A673 (cell line): ENCODE measurements at regions not wholly inside any gene's neighbourhood (a gene's known extent, or its start where the extent isn't known, plus 50 kb on each side); places are given as distances from the start of the nearest gene placed in this dataset.

Experiments used
- BruUV-seq: library from RNA; stranded (reverse); fragments of 400-500 nt; replicated peaks from 2 replicates; lab custom pipeline; 2021; lab: Mats Ljungman, UMichigan
- CTCF ChIA-PET: fragments of 300-600 bp; sonication (Branson Sonifier 250); formaldehyde crosslinking; loops from one replicate; lab custom pipeline; 2022; ENCODE audit warnings: antibody characterized with exemption; lab: Charles Lee
- POLR2A ChIA-PET: fragments of 300-600 bp; sonication (Branson Sonifier 250); formaldehyde crosslinking; loops from one replicate; lab custom pipeline; 2022; ENCODE audit warnings: antibody characterized with exemption; ENCODE audit not compliant: low non-redundant PET; lab: Charles Lee
- DNase-seq: peaks from one replicate; pipeline ENCODE4 v3.0.0-alpha.2; 2015; ENCODE audit warnings: low spot score
- H3K27ac ChIP-seq: fragments of 200-600 bp; sonication (generic); 2 replicates; pipeline ENCODE4 v1.5.1; 2016; ENCODE audit warnings: mixed run types, low read depth, mild to moderate bottlenecking, mixed read lengths, antibody characterized with exemption, low read length; ENCODE audit not compliant: poor library complexity, severe bottlenecking
- H3K27me3 ChIP-seq: fragments of 200-600 bp; sonication (generic); replicated peaks from 2 replicates; pipeline ENCODE4 v1.6.1; 2017; ENCODE audit warnings: mixed run types, low read depth, mild to moderate bottlenecking, mixed read lengths, antibody characterized with exemption, low read length; ENCODE audit not compliant: insufficient read depth, poor library complexity
- H3K36me3 ChIP-seq: fragments of 200-600 bp; sonication (generic); 2 replicates; pipeline ENCODE4 v1.6.1; 2016; ENCODE audit warnings: mixed run types, mild to moderate bottlenecking, mixed read lengths, antibody characterized with exemption, low read length; ENCODE audit not compliant: insufficient read depth, poor library complexity, severe bottlenecking
- H3K4me1 ChIP-seq: fragments of 200-600 bp; sonication (generic); 2 replicates; pipeline ENCODE4 v1.6.1; 2017; ENCODE audit warnings: mixed run types, mild to moderate bottlenecking, mixed read lengths, antibody characterized with exemption, low read length; ENCODE audit not compliant: insufficient read depth, poor library complexity, severe bottlenecking
- H3K4me3 ChIP-seq: fragments of 200-600 bp; sonication (generic); 2 replicates; pipeline ENCODE4 v1.5.1; 2016; ENCODE audit warnings: low read depth, mixed run types, mild to moderate bottlenecking, mixed read lengths, low read length; ENCODE audit not compliant: poor library complexity, severe bottlenecking
- H3K9me3 ChIP-seq: fragments of 200-600 bp; sonication (generic); 2 replicates; pipeline ENCODE4 v1.6.1; 2016; ENCODE audit warnings: mixed run types, low read depth, mild to moderate bottlenecking, mixed read lengths, antibody characterized with exemption, low read length; ENCODE audit not compliant: poor library complexity, severe bottlenecking
- EZH2 ChIP-seq: fragments of 200-600 bp; sonication (generic); IDR thresholded peaks from 2 replicates; pipeline ENCODE4 v1.6.1; 2017; ENCODE audit warnings: borderline replicate concordance, low read depth, mild to moderate bottlenecking, mixed read lengths, antibody characterized with exemption, low read length; ENCODE audit not compliant: poor library complexity, severe bottlenecking
- intact Hi-C: fragments of 100-400 bp; cut with micrococcal nuclease; formaldehyde crosslinking; loops from one replicate; pipeline ENCODE4 v1.10.0; 2022; ENCODE audit not compliant: unreplicated experiment
- TF ChIP-seq, protein P1 (sequence below): fragments of 300-800, 200-600 bp; sonication (generic); conservative IDR thresholded peaks from 2 replicates; pipeline ENCODE4 v1.5.1; 2017; ENCODE audit warnings: low read depth, mild to moderate bottlenecking, antibody characterized with exemption, low read length, moderate library complexity, mixed read lengths

DNA sequence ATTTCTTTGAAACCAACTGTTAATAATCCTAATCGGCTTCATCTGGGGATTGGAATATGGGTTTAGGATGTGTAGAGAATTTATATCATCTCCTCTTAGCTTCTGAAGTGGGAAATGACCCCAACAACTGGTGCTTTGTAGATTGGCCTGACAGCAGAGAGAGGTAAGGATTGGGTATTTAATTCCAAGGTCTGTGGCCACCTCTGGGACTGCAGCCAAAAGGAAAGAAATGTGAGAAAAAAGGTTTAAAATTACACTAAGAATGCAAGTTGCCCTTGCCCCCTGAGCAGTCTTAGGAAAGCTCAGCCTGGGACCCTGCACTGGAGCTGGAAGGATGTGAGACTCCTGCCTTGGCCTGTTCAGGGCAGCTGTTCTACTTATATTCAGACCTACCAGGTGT, 157.1 kb downstream of the FTCDNL1 start:
- ChIA-PET CTCF (no interaction called here), POLR2A (no interaction called here)
- no TSS peak for BruUV-seq
- peaks cover 4% of the 10 kb centered on the region for H3K4me1 ChIP-seq
- no peak overlapping the region for H3K4me3 ChIP-seq
- no peaks in the 10 kb centered on the region for H3K27me3 ChIP-seq
- no peak for DNase-seq
- TF ChIP-seq, protein P1, sequence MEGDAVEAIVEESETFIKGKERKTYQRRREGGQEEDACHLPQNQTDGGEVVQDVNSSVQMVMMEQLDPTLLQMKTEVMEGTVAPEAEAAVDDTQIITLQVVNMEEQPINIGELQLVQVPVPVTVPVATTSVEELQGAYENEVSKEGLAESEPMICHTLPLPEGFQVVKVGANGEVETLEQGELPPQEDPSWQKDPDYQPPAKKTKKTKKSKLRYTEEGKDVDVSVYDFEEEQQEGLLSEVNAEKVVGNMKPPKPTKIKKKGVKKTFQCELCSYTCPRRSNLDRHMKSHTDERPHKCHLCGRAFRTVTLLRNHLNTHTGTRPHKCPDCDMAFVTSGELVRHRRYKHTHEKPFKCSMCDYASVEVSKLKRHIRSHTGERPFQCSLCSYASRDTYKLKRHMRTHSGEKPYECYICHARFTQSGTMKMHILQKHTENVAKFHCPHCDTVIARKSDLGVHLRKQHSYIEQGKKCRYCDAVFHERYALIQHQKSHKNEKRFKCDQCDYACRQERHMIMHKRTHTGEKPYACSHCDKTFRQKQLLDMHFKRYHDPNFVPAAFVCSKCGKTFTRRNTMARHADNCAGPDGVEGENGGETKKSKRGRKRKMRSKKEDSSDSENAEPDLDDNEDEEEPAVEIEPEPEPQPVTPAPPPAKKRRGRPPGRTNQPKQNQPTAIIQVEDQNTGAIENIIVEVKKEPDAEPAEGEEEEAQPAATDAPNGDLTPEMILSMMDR = no peak
- no peak for TF ChIP-seq EZH2
- H3K36me3 ChIP-seq = no peaks in the 10 kb centered on the region
- intact Hi-C loops = no loop called here
- no peaks in the 10 kb centered on the region for H3K9me3 ChIP-seq
- H3K27ac ChIP-seq = no peak overlapping the region

GRCh38 chr2:199692489-199692888, 158.5 kb downstream of the FTCDNL1 start:
- DNase-seq = peak; percentile 51
- ChIA-PET POLR2A (no interaction called here), CTCF (no interaction called here)
- H3K36me3 ChIP-seq = no peaks in the 10 kb centered on the region
- TF ChIP-seq, protein P1 = no peak
- no peak for TF ChIP-seq EZH2
- no peak overlapping the region for H3K27ac ChIP-seq
- peaks cover 4% of the 10 kb centered on the region for H3K4me1 ChIP-seq
- no peaks in the 10 kb centered on the region for H3K27me3 ChIP-seq
- H3K9me3 ChIP-seq = no peaks in the 10 kb centered on the region
- intact Hi-C loops = no loop called here
- BruUV-seq = no TSS peak
- no peak overlapping the region for H3K4me3 ChIP-seq

DNA sequence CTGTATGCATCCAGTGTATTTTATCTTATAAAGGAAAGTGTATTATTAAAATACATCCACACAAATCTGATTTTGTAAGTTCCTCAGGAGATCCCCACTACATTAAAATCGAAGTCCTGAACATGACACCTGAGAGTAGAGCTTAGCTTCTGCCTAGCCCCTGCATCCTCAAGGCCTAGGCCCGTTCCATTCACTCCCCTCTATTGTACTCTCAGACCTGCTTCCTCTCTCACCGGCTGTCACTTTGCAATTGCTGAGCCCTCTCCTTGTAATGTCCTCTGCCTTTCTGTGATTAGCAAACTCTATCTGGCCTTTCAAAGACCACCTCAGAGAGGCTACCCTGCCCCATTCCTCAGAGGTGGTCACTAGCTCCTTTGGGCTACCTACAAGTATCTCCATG, 160.8 kb downstream of the FTCDNL1 start:
- intact Hi-C loops = no loop called here

More for the DNA sequence above, 160.8 kb downstream of the FTCDNL1 start:
- DNase-seq = no peak
- TF ChIP-seq EZH2 = no peak
- TF ChIP-seq, protein P1 = no peak
- BruUV-seq = no TSS peak
- ChIA-PET CTCF (no interaction called here), POLR2A (no interaction called here)
- H3K4me3 ChIP-seq = no peak overlapping the region
- H3K4me1 ChIP-seq = peaks cover 18% of the 10 kb centered on the region
- no peaks in the 10 kb centered on the region for H3K36me3 ChIP-seq
- no peaks in the 10 kb centered on the region for H3K9me3 ChIP-seq
- no peak overlapping the region for H3K27ac ChIP-seq
- H3K27me3 ChIP-seq = no peaks in the 10 kb centered on the region
